HCT116 (cell line): ENCODE measurements at regions not wholly inside any gene's neighbourhood (a gene's known extent, or its start where the extent isn't known, plus 50 kb on each side); places are given as distances from the start of the nearest gene placed in this dataset.

Source experiments
- EZH2 ChIP-seq: fragments of 200-600 bp; sonication (generic); IDR thresholded peaks from 2 replicates; pipeline ENCODE4 v1.6.1; 2017; ENCODE audit warnings: antibody characterized with exemption, mixed run types
- EZH2phosphoT487 ChIP-seq: fragments of 200-600 bp; IDR thresholded peaks from 2 replicates; pipeline ENCODE4 v1.6.1; 2018; ENCODE audit warnings: antibody characterized with exemption, borderline replicate concordance
- POLR2A ChIP-seq: IDR thresholded peaks from 2 replicates; pipeline ENCODE4 v1.7.0; 2011; ENCODE audit warnings: borderline replicate concordance; ENCODE audit not compliant: insufficient read depth, insufficient read length; ENCODE audit errors: extremely low read depth
- POLR2AphosphoS5 ChIP-seq: IDR thresholded peaks from 2 replicates; pipeline ENCODE4 v1.6.1; 2011; ENCODE audit warnings: mild to moderate bottlenecking, low read depth, low read length, moderate library complexity
- SIN3A ChIP-seq: IDR thresholded peaks from 2 replicates; pipeline ENCODE4 v1.6.1; 2012; ENCODE audit warnings: low read depth
- SP1 ChIP-seq: IDR thresholded peaks from 2 replicates; pipeline ENCODE4 v1.6.1; 2012; ENCODE audit warnings: low read depth
- TCF7L2 ChIP-seq: IDR thresholded peaks from 2 replicates; pipeline ENCODE4 v1.7.0; 2011; ENCODE audit warnings: borderline replicate concordance, inconsistent platforms; ENCODE audit not compliant: insufficient read depth, insufficient read length; ENCODE audit errors: extremely low read depth
- YY1 ChIP-seq: IDR thresholded peaks from 2 replicates; pipeline ENCODE4 v1.6.1; 2011; ENCODE audit warnings: low read length, low read depth, moderate library complexity, mild to moderate bottlenecking; ENCODE audit not compliant: insufficient replicate concordance; ENCODE audit errors: extremely low read depth
- TF ChIP-seq, protein P1 (sequence below), 3 experiments: fragments of 200-600 bp in 1 of 3; sonication (generic) in 1 of 3; IDR thresholded peaks in 2 of 3; conservative IDR thresholded peaks in 1 of 3; 2 replicates each; pipeline ENCODE4 v1.5.1; 2012 to 2017; ENCODE audit warnings: low read depth in 2 of 3, low read length in 2 of 3, antibody characterized with exemption in 1 of 3, borderline replicate concordance in 1 of 3, control low read depth in 1 of 3, mild to moderate bottlenecking in 1 of 3, mixed read lengths in 1 of 3, mixed run types in 1 of 3, moderate library complexity in 1 of 3; ENCODE audit not compliant: insufficient read depth in 1 of 3
- TF ChIP-seq, protein P2 (sequence below): IDR thresholded peaks from 2 replicates; pipeline ENCODE4 v1.6.1; 2012
- TF ChIP-seq, protein P3 (sequence below): IDR thresholded peaks from 2 replicates; pipeline ENCODE4 v1.6.1; 2012; ENCODE audit warnings: low read depth

DNA sequence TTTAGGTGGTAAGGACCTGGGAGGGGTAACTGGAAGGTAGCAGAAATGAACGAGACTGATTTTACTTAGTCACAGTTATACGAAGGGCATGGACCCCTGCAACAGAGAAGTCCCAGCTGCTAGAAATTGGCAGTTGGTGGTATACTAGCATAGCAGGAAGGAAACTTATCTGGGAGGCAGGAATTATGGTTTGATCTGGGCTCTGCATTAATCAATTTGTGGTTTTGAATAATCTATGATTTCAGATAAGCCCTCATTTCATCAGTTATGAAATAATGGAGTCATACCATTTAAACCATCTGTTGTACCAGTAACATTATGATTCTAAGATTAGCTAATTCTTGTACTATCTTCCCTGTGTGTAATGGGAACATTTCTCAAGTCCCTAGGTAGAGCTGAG is 54.0 kb upstream of the TMEM229A start:
- TF ChIP-seq TCF7L2 (no peak), EZH2 (no peak), POLR2A (no peak), SIN3A (no peak), POLR2AphosphoS5 (no peak), YY1 (no peak), EZH2phosphoT487 (no peak), SP1 (no peak)
- TF ChIP-seq, protein P1, sequence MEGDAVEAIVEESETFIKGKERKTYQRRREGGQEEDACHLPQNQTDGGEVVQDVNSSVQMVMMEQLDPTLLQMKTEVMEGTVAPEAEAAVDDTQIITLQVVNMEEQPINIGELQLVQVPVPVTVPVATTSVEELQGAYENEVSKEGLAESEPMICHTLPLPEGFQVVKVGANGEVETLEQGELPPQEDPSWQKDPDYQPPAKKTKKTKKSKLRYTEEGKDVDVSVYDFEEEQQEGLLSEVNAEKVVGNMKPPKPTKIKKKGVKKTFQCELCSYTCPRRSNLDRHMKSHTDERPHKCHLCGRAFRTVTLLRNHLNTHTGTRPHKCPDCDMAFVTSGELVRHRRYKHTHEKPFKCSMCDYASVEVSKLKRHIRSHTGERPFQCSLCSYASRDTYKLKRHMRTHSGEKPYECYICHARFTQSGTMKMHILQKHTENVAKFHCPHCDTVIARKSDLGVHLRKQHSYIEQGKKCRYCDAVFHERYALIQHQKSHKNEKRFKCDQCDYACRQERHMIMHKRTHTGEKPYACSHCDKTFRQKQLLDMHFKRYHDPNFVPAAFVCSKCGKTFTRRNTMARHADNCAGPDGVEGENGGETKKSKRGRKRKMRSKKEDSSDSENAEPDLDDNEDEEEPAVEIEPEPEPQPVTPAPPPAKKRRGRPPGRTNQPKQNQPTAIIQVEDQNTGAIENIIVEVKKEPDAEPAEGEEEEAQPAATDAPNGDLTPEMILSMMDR (IDR thresholded peaks at IDR 0.05 in 2 of 3, conservative IDR thresholded peaks at IDR 0.05 in 1 of 3; ENCODE audit: borderline replicate concordance in 1 of 3, insufficient read depth in 1 of 3, low read depth in 2 of 3, low read length in 2 of 3): no peak
- TF ChIP-seq, protein P2, sequence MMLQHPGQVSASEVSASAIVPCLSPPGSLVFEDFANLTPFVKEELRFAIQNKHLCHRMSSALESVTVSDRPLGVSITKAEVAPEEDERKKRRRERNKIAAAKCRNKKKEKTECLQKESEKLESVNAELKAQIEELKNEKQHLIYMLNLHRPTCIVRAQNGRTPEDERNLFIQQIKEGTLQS: no peak
- TF ChIP-seq, protein P3, sequence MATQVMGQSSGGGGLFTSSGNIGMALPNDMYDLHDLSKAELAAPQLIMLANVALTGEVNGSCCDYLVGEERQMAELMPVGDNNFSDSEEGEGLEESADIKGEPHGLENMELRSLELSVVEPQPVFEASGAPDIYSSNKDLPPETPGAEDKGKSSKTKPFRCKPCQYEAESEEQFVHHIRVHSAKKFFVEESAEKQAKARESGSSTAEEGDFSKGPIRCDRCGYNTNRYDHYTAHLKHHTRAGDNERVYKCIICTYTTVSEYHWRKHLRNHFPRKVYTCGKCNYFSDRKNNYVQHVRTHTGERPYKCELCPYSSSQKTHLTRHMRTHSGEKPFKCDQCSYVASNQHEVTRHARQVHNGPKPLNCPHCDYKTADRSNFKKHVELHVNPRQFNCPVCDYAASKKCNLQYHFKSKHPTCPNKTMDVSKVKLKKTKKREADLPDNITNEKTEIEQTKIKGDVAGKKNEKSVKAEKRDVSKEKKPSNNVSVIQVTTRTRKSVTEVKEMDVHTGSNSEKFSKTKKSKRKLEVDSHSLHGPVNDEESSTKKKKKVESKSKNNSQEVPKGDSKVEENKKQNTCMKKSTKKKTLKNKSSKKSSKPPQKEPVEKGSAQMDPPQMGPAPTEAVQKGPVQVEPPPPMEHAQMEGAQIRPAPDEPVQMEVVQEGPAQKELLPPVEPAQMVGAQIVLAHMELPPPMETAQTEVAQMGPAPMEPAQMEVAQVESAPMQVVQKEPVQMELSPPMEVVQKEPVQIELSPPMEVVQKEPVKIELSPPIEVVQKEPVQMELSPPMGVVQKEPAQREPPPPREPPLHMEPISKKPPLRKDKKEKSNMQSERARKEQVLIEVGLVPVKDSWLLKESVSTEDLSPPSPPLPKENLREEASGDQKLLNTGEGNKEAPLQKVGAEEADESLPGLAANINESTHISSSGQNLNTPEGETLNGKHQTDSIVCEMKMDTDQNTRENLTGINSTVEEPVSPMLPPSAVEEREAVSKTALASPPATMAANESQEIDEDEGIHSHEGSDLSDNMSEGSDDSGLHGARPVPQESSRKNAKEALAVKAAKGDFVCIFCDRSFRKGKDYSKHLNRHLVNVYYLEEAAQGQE: no peak
